Astrocyte of the spinal cord (primary cell): ENCODE measurements at regions not wholly inside any gene's neighbourhood (a gene's known extent, or its start where the extent isn't known, plus 50 kb on each side); places are given as distances from the start of the nearest gene placed in this dataset.

Experiments
- DNase-seq: peaks from one replicate; pipeline ENCODE4 v3.0.0; 2011; ENCODE audit warnings: low read depth, low spot score
- H3K4me3 ChIP-seq: 2 replicates; pipeline ENCODE4 v1.5.1; 2011; ENCODE audit warnings: low read depth, mild to moderate bottlenecking, low read length, moderate library complexity
- in situ Hi-C: cut with HindIII; loops from 2 replicates; pipeline ENCODE4 v1.10.0; 2017; ENCODE audit warnings: low sequenced_read_pairs
- TF ChIP-seq, protein P1 (sequence below): IDR thresholded peaks from 2 replicates; pipeline ENCODE4 v1.5.1; 2012; ENCODE audit warnings: low read depth, mild to moderate bottlenecking, low read length, inconsistent platforms

DNA sequence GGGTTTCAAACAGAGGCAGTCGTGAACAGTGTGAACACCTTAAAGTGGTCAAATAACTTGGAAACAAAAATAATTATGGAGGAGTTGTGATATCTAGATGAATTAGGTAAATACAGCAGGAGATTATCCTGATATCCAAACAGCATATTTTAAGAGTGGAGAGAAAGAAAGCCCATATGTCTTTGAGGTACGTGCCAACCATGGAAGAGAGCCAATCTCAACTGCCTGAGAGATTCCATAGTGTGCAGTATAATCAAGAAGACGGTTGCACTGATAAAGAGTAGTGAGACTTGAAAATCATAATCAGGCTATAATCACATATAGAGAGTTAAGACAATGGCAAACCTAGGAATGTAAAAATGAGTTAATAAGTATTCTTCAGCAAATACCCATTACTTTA, 472.8 kb upstream of the SLITRK5 start:
- DNase-seq, result no peak
- no peak overlapping the region for H3K4me3 ChIP-seq
- in situ Hi-C loops, result no loop called here
- TF ChIP-seq, protein P1, sequence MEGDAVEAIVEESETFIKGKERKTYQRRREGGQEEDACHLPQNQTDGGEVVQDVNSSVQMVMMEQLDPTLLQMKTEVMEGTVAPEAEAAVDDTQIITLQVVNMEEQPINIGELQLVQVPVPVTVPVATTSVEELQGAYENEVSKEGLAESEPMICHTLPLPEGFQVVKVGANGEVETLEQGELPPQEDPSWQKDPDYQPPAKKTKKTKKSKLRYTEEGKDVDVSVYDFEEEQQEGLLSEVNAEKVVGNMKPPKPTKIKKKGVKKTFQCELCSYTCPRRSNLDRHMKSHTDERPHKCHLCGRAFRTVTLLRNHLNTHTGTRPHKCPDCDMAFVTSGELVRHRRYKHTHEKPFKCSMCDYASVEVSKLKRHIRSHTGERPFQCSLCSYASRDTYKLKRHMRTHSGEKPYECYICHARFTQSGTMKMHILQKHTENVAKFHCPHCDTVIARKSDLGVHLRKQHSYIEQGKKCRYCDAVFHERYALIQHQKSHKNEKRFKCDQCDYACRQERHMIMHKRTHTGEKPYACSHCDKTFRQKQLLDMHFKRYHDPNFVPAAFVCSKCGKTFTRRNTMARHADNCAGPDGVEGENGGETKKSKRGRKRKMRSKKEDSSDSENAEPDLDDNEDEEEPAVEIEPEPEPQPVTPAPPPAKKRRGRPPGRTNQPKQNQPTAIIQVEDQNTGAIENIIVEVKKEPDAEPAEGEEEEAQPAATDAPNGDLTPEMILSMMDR, result no peak

DNA sequence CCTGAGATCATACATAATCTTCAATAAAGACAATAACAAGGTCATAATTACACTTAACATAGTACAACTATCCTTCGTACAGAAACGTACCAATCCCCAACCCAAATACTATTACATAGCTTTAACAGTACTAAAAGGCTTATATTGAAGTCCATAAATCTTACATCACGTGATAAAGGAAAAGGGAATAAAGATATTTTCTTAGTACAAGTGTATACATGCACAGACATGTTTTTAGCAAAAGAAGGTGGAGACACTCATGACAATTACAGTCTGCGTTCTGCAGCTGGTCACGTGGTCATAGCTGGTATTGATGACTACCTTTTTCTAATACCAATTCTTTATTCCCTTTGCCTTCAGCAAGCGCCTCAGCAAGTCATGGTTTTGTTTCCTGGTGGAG, 464.5 kb upstream of the SLITRK5 start:
- no peak for DNase-seq
- TF ChIP-seq, protein P1, result no peak
- in situ Hi-C loops, result no loop called here
- no peak overlapping the region for H3K4me3 ChIP-seq

DNA sequence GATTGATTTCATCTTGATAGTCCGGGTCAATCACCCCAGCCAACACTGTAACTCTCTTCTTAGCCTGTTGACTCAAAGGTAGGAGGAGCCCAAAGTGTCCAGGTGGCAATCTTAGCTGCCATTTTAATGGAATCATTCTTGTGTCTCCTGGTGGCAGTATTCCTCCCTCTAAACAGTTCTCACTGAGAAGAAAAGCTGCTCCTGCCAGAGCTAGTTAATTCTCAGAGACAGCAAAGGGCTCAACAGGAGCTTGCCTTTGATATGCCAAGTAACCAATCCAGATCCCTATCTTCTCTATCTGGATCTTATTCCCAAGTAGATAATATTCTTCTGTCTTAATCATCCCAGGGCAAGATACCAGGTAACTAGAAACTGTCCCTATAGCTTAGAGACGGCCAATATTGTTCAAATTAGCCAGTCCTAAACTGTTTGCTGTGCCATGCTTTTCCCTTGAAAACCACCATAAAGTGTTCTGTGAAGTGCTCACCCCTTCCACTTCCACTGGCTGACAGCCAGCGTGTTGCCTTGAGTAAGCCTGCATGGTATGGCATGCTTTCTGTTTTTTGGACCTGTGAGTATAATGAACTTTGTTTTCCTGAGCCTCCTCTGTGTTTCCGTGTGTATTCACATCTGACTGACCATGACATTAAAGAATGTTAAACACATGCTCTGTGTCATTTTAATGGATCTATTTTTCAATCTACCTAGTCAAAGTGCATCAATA, 463.7 kb upstream of the SLITRK5 start:
- TF ChIP-seq, protein P1, result no peak
- DNase-seq, result no peak
- no peak overlapping the region for H3K4me3 ChIP-seq
- in situ Hi-C loops, result no loop called here

DNA sequence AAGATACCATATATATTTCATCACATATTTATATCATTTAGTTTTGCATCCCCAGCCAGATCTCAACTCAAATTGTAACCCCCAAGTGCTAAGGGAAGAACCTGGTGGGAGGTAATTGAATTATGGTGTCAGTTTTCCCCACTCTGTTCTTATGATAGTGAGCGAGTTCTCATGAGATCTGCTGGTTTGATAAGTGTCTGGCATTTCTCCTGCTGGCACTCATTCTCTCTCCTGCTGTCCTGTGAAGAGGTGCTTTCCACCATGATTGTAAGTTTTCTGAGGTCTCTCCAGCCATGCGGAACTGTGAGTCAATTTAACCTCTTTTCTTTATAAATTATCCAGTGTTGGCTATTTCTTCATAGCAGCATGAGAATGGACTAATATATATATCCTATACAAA, 462.5 kb upstream of the SLITRK5 start:
- no peak overlapping the region for H3K4me3 ChIP-seq
- no peak for DNase-seq
- TF ChIP-seq, protein P1, result no peak
- in situ Hi-C loops, result no loop called here

DNA sequence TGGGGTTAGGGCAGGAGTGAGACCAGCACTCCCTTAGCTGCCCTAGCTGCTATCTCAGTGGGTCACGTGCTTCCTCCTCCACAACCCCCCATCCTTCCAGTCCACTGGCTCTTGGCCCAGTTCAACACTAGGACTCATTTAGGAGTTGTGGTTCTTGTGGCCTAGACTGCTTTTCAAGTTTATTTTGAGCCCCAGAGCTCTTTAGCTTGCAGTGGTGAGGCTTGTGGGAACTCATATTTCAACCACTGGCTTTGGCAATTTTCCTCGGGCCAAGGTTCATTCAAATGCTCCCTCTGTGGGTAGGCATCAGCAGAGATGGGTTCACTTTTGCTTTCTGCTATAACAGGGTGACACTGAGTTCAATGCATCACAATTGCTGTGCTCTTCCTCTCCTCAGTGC, 436.2 kb upstream of the SLITRK5 start:
- in situ Hi-C loops, result no loop called here
- peak; percentile 94 for DNase-seq
- no peak overlapping the region for H3K4me3 ChIP-seq
- TF ChIP-seq, protein P1, result peak; percentile 15

DNA sequence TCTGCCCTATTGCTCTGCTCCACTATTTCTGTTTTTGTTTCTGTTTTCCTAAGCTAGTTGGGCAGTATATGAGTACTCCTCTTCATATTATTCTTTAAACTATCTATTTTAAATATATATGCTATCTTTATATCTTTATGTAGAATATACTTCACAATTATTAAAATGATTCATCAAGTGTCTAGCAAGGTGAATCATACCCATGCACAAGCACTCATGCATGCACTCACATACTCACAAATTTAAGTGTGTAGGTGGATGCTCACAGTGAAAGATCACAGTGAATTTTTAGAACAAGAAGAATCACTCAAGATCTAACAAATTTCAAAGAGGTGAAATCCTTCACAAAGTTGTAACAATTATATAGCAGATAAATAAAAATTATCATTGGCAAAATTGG, 435.6 kb upstream of the SLITRK5 start:
- H3K4me3 ChIP-seq, result no peak overlapping the region
- in situ Hi-C loops, result no loop called here
- TF ChIP-seq, protein P1, result no peak
- no peak for DNase-seq
